Upper lobe of left lung (tissue), 6 donors: ENCODE measurements at regions not wholly inside any gene's neighbourhood (a gene's known extent, or its start where the extent isn't known, plus 50 kb on each side); places are given as distances from the start of the nearest gene placed in this dataset.
A peak's percentile ranks its signal among the peaks of the same experiment; 100 is the strongest.

ENCODE experiments used
- ATAC-seq, 2 donors: fragments of 200-7000 bp; cut with Tn5 transposase; one replicate each; pipeline ENCODE4 v1.9.1; 2022; ENCODE audit warnings: mild to moderate bottlenecking in 2 of 2, moderate library complexity in 2 of 2; ENCODE audit not compliant: low FRiP score in 2 of 2
- DNase-seq, 2 donors: peaks; one replicate each; pipeline ENCODE4 v3.0.0-alpha.2; 2019 to 2020
- H3K27ac ChIP-seq, 4 donors: fragments of 200-600 bp; sonication (generic); one replicate each; pipeline ENCODE4 v1.5.1; 2016 to 2019
- H3K27me3 ChIP-seq, 4 donors: fragments of 200-600 bp; sonication (generic); one replicate each; pipeline ENCODE4 v1.5.1; 2017 to 2019
- H3K36me3 ChIP-seq, 4 donors: fragments of 200-600 bp; sonication (generic); one replicate each; pipeline ENCODE4 v1.5.1; 2016 to 2019
- H3K4me1 ChIP-seq, 4 donors: fragments of 200-600 bp; sonication (generic); one replicate each; pipeline ENCODE4 v1.5.1; 2018 to 2019
- H3K4me3 ChIP-seq, 4 donors: fragments of 200-600 bp; sonication (generic); one replicate each; pipeline ENCODE4 v1.5.1; 2017 to 2019; ENCODE audit warnings: mild to moderate bottlenecking in 2 of 4, moderate library complexity in 1 of 4
- H3K9me3 ChIP-seq, 4 donors: fragments of 200-600 bp; sonication (generic); one replicate each; pipeline ENCODE4 v1.5.1; 2018 to 2019
- EP300 ChIP-seq, 4 donors: sonication (generic); formaldehyde crosslinking; IDR thresholded peaks; one replicate each; pipeline ENCODE4 v1.5.1; 2017; ENCODE audit warnings: antibody characterized with exemption in 4 of 4, control low read depth in 2 of 4
- POLR2A ChIP-seq, 4 donors: fragments of 450-650 bp; IDR thresholded peaks; one replicate each; pipeline ENCODE4 v1.5.1; 2016 to 2017; ENCODE audit warnings: antibody characterized with exemption in 4 of 4, mild to moderate bottlenecking in 2 of 4
- POLR2AphosphoS5 ChIP-seq, 2 donors: sonication (generic); formaldehyde crosslinking; IDR thresholded peaks; one replicate each; pipeline ENCODE4 v1.5.1; 2017; ENCODE audit warnings: antibody characterized with exemption in 2 of 2
- WGBS, 2 donors: methylation state at CpG; one replicate each; pipeline ENCODE4 v1.1.5; 2017 to 2018; 5-methylcytosine and 5-hydroxymethylcytosine counted together
- TF ChIP-seq, protein P1 (sequence below), 6 experiments: fragments of 450-650 bp in 4 of 6; fragments of 200-600 bp in 2 of 6; sonication (generic) in 2 of 6; IDR thresholded peaks; one replicate each; pipeline ENCODE4 v1.5.1; 2016 to 2019; ENCODE audit warnings: antibody characterized with exemption in 6 of 6
- donor health status: DM: no; HTN: no; CAD: no; lungs with moderate emphysema.
- donor health status: DM: no; HTN: yes; CAD: no; lungs with severe emphysema.

DNA sequence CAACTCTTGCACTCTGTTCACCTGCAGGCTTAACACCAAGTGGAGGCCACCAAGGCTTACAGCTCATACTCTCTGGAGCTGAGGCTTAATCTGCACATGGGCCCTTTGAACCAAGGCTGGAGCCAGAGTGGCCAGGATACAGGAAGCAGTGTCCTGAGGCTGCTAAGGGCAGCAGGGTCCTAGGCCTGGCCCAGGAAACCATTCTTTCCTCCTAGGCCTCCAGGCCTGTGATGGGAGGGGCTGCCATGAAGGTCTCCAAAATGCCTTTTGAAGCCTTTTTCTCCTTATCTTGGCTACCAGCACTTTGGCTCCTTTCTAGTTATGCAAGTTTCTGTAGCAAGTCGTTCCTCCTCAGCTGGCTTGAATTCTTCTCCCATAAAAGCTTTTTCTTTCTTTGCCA lies 68.0 kb upstream of the GNAI1 start:
- Histone ChIP-seq H3K27me3 (no peaks in the 10 kb centered on the region), H3K27ac (no peak overlapping the region), H3K4me1 (no peaks in the 10 kb centered on the region), H3K4me3 (no peak overlapping the region), H3K9me3 (peaks cover 0 to 10% (median 8%) of the 10 kb centered on the region in 4 donors), H3K36me3 (no peaks in the 10 kb centered on the region)
- WGBS, 2 donors, result 71 to 85% methylated on average over 1 of the region's 1 CpG
- ATAC-seq, result no peak
- TF ChIP-seq POLR2AphosphoS5 (IDR thresholded peaks at IDR 0.05) (no peak), POLR2A (IDR thresholded peaks at IDR 0.05) (no peak), EP300 (IDR thresholded peaks at IDR 0.05) (no peak)
- TF ChIP-seq, protein P1, sequence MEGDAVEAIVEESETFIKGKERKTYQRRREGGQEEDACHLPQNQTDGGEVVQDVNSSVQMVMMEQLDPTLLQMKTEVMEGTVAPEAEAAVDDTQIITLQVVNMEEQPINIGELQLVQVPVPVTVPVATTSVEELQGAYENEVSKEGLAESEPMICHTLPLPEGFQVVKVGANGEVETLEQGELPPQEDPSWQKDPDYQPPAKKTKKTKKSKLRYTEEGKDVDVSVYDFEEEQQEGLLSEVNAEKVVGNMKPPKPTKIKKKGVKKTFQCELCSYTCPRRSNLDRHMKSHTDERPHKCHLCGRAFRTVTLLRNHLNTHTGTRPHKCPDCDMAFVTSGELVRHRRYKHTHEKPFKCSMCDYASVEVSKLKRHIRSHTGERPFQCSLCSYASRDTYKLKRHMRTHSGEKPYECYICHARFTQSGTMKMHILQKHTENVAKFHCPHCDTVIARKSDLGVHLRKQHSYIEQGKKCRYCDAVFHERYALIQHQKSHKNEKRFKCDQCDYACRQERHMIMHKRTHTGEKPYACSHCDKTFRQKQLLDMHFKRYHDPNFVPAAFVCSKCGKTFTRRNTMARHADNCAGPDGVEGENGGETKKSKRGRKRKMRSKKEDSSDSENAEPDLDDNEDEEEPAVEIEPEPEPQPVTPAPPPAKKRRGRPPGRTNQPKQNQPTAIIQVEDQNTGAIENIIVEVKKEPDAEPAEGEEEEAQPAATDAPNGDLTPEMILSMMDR (IDR thresholded peaks at IDR 0.05), result no peak
- DNase-seq, result no peak

DNA sequence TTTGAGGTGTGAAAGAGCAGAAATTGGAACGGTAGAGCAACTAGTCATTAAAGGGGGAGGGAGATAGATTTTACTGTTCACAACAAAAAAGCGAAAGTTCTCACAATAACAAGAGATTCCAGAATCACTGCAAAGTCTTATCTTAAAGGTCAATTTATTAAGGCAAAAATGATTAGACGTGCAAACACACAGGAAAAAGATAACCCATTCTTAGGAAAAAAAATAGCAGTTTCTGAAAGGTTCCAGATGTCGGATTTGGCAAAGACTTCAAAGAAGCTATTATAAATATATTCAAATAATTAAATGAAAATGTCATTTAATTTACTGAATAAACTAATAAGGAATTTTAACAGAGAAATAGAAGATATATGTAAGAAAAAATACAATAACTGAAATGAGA lies 70.8 kb upstream of the GNAI1 start:
- Histone ChIP-seq H3K27me3 (no peaks in the 10 kb centered on the region), H3K4me3 (no peak overlapping the region), H3K36me3 (no peaks in the 10 kb centered on the region), H3K9me3 (peaks cover 0 to 10% (median 8%) of the 10 kb centered on the region in 4 donors), H3K27ac (no peak overlapping the region), H3K4me1 (no peaks in the 10 kb centered on the region)
- DNase-seq (no peak), ATAC-seq (no peak)
- 60 to 67% methylated on average over 4 of the region's 4 CpGs for WGBS, 2 donors
- no peak for TF ChIP-seq EP300 (IDR thresholded peaks at IDR 0.05)
- TF ChIP-seq POLR2A (IDR thresholded peaks at IDR 0.05), result no peak
- TF ChIP-seq, protein P1 (IDR thresholded peaks at IDR 0.05), result no peak
- TF ChIP-seq POLR2AphosphoS5 (IDR thresholded peaks at IDR 0.05), result no peak

DNA sequence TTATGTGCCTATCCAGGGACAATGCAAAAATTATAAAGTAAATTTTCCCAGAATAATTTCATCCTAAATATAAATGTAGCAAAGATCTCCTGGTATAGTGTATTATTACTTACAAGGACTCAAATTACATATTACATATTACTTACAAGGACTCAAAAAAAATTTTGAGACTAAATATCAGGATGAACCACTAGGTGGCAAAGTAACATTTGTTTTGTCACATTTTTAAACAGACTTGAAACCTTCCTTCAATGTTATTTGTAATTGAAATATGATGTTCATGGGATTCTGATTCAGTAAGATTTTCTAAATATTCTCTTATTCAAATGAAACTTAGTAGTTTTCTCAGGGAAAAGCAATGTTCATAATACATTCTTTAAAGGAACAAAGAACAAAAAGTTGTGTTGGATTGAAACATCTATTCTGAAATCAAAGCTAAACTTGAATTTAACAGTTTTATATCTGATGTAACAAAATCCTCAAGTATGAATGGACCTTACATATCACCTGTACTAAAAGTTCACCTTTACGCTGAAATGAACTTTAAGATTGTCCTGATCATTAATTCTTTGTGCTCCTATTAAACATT lies 74.3 kb upstream of the GNAI1 start:
- H3K9me3 ChIP-seq, result no peaks in the 10 kb centered on the region
- no peaks in the 10 kb centered on the region for H3K4me1 ChIP-seq
- no peak overlapping the region for H3K4me3 ChIP-seq
- no peak overlapping the region for H3K27ac ChIP-seq
- no peaks in the 10 kb centered on the region for H3K36me3 ChIP-seq
- TF ChIP-seq, protein P1 (IDR thresholded peaks at IDR 0.05), result peak in 5 of 6 experiments; percentile 26 to 52 (median 40)
- no peak for TF ChIP-seq POLR2A (IDR thresholded peaks at IDR 0.05)
- H3K27me3 ChIP-seq, result no peaks in the 10 kb centered on the region
- 85 to 93% methylated on average over 1 of the region's 1 CpG for WGBS, 2 donors
- DNase-seq, result no peak
- ATAC-seq, result no peak

DNA sequence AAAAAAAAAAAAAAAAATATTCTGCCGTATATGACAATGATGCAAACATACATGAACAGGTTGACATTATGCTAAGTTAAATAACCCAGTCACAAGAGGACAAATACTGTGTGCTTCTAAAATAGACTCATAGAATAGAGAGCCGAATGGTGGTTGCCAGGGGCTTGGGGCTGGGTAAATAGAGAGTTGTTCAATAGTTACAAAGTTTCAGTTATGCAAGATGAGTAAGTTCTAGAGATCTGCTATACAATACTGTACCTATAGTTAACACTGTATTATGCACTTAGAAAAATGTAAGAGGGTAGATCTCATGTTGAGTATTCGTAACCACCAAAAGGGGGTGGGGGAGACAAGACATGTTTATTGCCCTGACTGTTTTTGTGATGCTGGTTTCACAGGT lies 77.1 kb upstream of the GNAI1 start:
- H3K4me1 ChIP-seq, result no peaks in the 10 kb centered on the region
- no peaks in the 10 kb centered on the region for H3K36me3 ChIP-seq
- DNase-seq, result no peak
- no peak for ATAC-seq
- no peaks in the 10 kb centered on the region for H3K9me3 ChIP-seq
- WGBS, 2 donors, result 75% methylated on average over 3 of the region's 3 CpGs
- no peak overlapping the region for H3K4me3 ChIP-seq
- H3K27me3 ChIP-seq, result no peaks in the 10 kb centered on the region
- H3K27ac ChIP-seq, result no peak overlapping the region
- no peak for TF ChIP-seq EP300 (IDR thresholded peaks at IDR 0.05)
- TF ChIP-seq, protein P1 (IDR thresholded peaks at IDR 0.05), result no peak
- TF ChIP-seq POLR2AphosphoS5 (IDR thresholded peaks at IDR 0.05), result no peak
- TF ChIP-seq POLR2A (IDR thresholded peaks at IDR 0.05), result no peak

DNA sequence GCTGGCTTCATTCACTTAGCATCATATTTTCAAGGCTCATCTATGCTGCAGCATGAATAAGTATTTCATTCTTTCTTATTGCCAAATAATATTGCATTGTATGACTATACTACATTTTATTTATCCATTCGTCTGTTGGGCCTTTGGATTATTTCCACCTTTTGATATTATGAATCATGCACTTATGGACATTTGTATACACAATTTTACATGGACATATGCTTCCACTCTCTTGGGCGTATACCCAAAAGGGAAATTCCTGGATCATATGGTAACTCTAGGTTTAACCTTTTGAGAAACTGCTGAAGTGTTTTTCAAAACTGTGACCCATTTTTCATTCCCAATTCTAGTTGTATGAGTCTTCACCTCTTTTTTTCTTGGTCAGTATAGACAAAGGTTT lies 80.3 kb upstream of the GNAI1 start:
- 61 to 71% methylated on average over 2 of the region's 2 CpGs for WGBS, 2 donors
- H3K27ac ChIP-seq, result no peak overlapping the region
- no peaks in the 10 kb centered on the region for H3K36me3 ChIP-seq
- TF ChIP-seq POLR2A (IDR thresholded peaks at IDR 0.05) (no peak), POLR2AphosphoS5 (IDR thresholded peaks at IDR 0.05) (no peak), EP300 (IDR thresholded peaks at IDR 0.05) (no peak)
- TF ChIP-seq, protein P1 (IDR thresholded peaks at IDR 0.05), result no peak
- ATAC-seq, result no peak
- no peaks in the 10 kb centered on the region for H3K9me3 ChIP-seq
- no peaks in the 10 kb centered on the region for H3K4me1 ChIP-seq
- no peak for DNase-seq
- no peaks in the 10 kb centered on the region for H3K27me3 ChIP-seq
- H3K4me3 ChIP-seq, result no peak overlapping the region
